ENCODE measurements at regions not wholly inside any gene's neighbourhood (a gene's known extent, or its start where the extent isn't known, plus 50 kb on each side); places are given as distances from the start of the nearest gene placed in this dataset.

GRCh38 chr10:52465202-52465601 lies 151.1 kb downstream of the DKK1 start:
- TF ChIP-seq CTCF (IDR thresholded peaks at IDR 0.05) (no peak), POLR2A (IDR thresholded peaks at IDR 0.05) (no peak)
